HFFc6 (cell line): ENCODE measurements at regions not wholly inside any gene's neighbourhood (a gene's known extent, or its start where the extent isn't known, plus 50 kb on each side); places are given as distances from the start of the nearest gene placed in this dataset.
"Not testable (repeated sequence)": the region's sequence is repeated elsewhere in the genome, so short reads cannot be mapped to it uniquely, and the experiment has no call there.

ENCODE experiments used
- DNase-seq: peaks from one replicate; pipeline ENCODE4 v3.0.0-alpha.2; 2018
- H3K27ac Mint-ChIP-seq: 2 replicates; pipeline ENCODE4 v1.8.0; 2020; ENCODE audit warnings: mild to moderate bottlenecking, mixed read lengths
- H3K27me3 Mint-ChIP-seq: 2 replicates; pipeline ENCODE4 v1.8.0; 2021; ENCODE audit warnings: mild to moderate bottlenecking, moderate library complexity, mixed read lengths; ENCODE audit not compliant: insufficient read depth
- H3K36me3 Mint-ChIP-seq: 2 replicates; pipeline ENCODE4 v1.8.0; 2021; ENCODE audit warnings: low read depth, mixed read lengths
- H3K4me1 Mint-ChIP-seq: 2 replicates; pipeline ENCODE4 v1.8.0; 2020; ENCODE audit warnings: low read depth, mixed read lengths
- H3K4me3 Mint-ChIP-seq: 2 replicates; pipeline ENCODE4 v1.8.0; 2020; ENCODE audit warnings: mild to moderate bottlenecking, moderate library complexity, mixed read lengths
- H3K9me3 Mint-ChIP-seq: 2 replicates; pipeline ENCODE4 v1.8.0; 2020; ENCODE audit warnings: mild to moderate bottlenecking, mixed read lengths
- TF ChIP-seq, protein P1 (sequence below): fragments of 200-600 bp; sonication (generic); IDR thresholded peaks from 2 replicates; pipeline ENCODE4 v1.5.0; 2021; ENCODE audit warnings: antibody characterized with exemption, mild to moderate bottlenecking

DNA sequence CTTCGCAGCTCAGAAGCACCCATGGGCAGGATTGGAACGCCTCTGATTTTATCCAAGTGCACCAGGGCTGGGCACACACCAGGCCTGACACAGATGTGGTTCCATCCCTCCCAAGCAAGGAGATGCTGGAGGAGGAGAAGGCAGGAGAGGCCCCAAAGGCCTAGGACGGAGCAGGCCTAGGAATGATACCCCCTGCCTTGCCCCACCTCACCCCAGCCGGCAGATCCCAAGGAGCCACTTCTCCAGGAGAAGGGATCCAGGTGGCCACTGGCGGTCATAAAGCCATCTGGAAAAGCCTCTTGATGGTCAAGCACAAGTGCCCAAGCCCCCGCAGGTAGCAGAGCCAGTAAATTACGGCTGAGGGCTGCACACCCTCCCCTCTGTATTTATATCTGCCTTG lies 211.8 kb downstream of the TBC1D2B start:
- peaks cover 23% of the 10 kb centered on the region for H3K27me3 Mint-ChIP-seq
- peaks cover 18% of the 10 kb centered on the region for H3K4me1 Mint-ChIP-seq
- TF ChIP-seq, protein P1, sequence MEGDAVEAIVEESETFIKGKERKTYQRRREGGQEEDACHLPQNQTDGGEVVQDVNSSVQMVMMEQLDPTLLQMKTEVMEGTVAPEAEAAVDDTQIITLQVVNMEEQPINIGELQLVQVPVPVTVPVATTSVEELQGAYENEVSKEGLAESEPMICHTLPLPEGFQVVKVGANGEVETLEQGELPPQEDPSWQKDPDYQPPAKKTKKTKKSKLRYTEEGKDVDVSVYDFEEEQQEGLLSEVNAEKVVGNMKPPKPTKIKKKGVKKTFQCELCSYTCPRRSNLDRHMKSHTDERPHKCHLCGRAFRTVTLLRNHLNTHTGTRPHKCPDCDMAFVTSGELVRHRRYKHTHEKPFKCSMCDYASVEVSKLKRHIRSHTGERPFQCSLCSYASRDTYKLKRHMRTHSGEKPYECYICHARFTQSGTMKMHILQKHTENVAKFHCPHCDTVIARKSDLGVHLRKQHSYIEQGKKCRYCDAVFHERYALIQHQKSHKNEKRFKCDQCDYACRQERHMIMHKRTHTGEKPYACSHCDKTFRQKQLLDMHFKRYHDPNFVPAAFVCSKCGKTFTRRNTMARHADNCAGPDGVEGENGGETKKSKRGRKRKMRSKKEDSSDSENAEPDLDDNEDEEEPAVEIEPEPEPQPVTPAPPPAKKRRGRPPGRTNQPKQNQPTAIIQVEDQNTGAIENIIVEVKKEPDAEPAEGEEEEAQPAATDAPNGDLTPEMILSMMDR, result no peak

DNA sequence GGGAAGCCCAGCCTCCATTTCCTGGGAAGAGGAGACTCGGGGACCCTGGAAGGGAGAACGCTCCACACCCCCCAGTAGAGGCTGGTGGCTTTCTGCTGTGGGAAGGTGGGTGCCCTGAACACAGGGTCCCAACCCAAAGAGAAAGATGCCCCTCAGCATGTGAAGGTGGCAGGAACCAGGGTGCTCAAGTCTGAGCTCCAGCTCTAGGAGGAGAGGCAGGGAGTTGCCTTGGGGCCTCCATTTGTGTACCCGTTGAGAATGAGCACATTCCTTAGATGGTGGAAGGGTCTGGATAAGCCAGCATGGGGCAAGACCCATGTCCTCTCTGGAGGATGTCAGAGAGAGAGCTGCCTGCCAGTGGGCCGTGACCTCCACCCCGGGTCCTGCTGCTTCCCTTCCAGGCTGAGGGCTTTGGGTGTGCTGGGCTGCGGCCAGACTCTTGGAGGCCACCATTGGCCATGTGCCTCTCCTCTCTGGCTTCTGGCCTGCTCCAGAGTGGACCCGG lies 212.4 kb downstream of the TBC1D2B start:
- Mint-ChIP-seq H3K9me3 (no peaks in the 10 kb centered on the region), H3K4me3 (no peak overlapping the region), H3K36me3 (no peaks in the 10 kb centered on the region), H3K4me1 (peaks cover 16% of the 10 kb centered on the region), H3K27me3 (peaks cover 26% of the 10 kb centered on the region), H3K27ac (no peak overlapping the region)
- TF ChIP-seq, protein P1, result no peak
- no peak for DNase-seq

More for the DNA sequence above, 211.8 kb downstream of the TBC1D2B start:
- no peak for DNase-seq
- Mint-ChIP-seq H3K9me3 (no peaks in the 10 kb centered on the region), H3K4me3 (no peak overlapping the region), H3K27ac (no peak overlapping the region), H3K36me3 (no peaks in the 10 kb centered on the region)

DNA sequence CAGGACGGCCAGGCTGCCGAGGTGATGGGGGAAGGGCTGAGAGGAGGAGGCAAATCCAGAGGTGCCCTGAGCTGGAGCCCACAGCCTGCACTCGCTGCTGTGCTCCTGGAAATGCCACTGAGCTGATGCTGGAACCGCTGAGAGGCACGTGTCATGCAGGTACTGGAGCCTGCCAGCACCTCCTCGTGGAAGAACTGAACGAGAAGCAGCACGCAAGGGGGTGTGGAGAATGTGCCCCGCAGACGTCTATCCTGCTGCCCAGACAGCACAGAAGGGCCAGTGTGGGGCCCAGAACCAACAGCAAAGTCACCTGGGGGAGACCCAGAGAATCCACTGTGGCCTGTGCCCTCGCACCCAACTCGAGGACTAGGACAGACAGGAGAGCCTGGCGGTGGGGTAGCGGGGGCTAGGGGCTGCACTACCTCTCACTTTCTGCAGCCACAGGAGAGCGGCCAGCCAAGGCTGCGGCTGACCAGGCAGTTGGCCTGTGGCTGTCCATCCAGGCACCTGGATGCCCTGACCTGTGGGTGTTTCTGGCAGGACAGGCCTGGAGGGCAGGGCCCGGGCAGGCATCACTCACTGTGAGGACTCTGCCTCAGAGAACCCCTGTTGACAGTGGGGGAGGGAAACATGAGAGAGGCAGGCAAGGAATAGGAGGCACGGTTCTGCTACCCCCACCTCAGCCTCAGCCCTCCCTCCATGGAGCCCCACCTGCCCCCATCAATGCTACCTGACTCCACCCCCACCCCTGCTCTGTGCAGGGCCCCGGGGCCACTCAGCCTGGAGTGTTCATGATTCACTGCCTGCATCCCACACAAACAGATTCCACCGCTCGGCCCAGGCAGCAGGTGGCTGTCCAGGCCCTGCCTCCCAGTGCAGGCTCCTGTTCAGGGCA lies 213.1 kb downstream of the TBC1D2B start:
- Mint-ChIP-seq H3K4me3 (no peak overlapping the region), H3K27ac (no peak overlapping the region), H3K4me1 (peaks cover 9% of the 10 kb centered on the region), H3K27me3 (peaks cover 26% of the 10 kb centered on the region), H3K9me3 (no peaks in the 10 kb centered on the region), H3K36me3 (no peaks in the 10 kb centered on the region)
- TF ChIP-seq, protein P1, result no peak
- no peak for DNase-seq

DNA sequence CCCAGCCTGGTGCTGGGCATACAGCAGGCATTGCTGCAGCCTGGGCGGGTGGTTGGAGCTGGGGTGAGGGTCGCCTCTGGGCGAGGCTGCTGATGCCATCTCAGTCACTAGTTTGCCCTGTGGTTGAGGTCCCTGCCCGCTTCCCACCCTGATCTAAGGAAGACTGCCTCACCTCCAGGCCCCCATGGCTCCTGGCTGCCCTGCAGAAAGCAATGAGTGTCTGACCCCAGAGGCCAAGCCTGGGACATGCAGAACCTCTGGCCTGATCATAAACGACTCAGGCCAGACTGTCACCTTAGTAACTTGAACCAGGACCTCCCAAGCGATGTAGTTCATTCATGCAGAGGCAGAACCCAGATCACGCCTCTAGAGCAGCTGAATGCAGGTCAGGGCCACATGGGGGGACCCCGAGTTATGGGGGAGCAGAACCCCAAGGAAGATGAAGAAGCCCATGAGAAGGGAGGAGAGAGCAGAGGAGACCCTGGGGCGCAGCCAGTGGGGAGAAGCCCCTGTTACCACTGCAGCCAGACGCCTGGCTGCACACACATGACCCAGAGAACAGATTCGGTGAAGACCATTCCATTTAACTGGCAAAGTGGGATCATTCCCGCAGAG lies 213.9 kb downstream of the TBC1D2B start:
- Mint-ChIP-seq H3K27ac (no peak overlapping the region), H3K4me3 (no peak overlapping the region), H3K36me3 (no peaks in the 10 kb centered on the region), H3K9me3 (no peaks in the 10 kb centered on the region), H3K27me3 (peaks cover 33% of the 10 kb centered on the region), H3K4me1 (0 out of 2 replicates have a peak, but pooled peaks cover 5% of the 10 kb centered on the region)
- no peak for DNase-seq
- TF ChIP-seq, protein P1, result no peak

DNA sequence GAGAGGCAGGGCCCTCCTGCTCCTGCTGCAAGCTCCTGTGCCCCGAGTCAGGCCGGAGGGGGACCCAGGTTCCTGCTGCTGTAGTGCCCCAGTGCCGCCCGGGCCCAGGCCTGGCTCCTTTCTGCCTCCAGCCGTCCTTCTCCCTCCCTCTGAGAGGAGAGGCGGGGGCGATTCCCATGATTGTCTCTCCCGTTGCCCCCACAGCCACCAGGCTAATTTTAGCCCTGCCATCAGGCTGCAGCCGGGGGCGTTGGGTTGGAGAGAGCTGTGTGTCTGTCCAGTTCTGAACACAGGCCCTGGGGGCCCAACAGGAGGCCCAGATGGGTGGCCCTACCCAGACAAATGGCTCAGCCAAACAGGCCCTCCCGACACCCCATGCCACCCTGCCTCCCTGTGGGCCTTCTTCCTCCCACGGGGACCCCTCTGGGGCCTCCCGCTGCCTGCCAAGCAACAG lies 214.8 kb downstream of the TBC1D2B start:
- no peak for DNase-seq
- Mint-ChIP-seq H3K36me3 (no peaks in the 10 kb centered on the region), H3K27me3 (peaks cover 38% of the 10 kb centered on the region), H3K4me1 (0 out of 2 replicates have a peak, but pooled peaks cover 5% of the 10 kb centered on the region), H3K9me3 (no peaks in the 10 kb centered on the region), H3K27ac (no peak overlapping the region), H3K4me3 (no peak overlapping the region)
- TF ChIP-seq, protein P1, result no peak

DNA sequence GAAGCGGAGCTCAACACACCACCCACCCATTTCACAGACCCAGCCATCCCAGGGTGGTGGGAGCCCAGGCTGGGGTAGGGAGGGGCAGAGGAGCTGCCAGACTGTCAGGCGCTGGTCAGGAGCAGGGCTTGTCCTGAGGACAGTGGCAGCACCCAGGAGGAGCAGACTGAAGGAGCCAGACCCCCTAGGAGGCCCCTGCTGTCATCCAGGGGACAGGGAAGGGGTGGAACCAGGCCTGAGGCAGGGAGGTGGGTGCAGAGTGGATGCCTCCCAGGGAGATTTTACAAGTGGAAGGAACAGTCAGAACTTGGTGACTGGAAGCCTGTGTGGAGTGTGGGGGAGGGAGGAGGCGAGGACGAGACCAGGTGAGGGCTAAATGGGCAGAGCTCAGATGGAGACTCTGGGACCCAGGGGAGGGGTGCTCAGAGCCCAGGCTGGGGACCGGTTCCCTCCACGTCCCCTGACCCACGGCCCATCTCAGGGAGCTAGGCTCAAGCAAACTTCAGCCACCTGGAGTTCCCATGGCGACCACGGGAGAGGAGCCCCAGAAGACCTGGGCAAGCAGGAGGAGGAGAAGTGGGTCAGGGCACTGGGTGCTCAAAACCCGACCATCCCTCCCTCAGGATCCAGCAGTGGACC lies 215.4 kb downstream of the TBC1D2B start:
- not testable (repeated sequence) for DNase-seq, H3K4me1 Mint-ChIP-seq, H3K36me3 Mint-ChIP-seq, H3K4me3 Mint-ChIP-seq, H3K27ac Mint-ChIP-seq, H3K9me3 Mint-ChIP-seq
- peaks cover 43% of the 10 kb centered on the region for H3K27me3 Mint-ChIP-seq
